Small intestine (tissue), 7 donors: ENCODE measurements at regions not wholly inside any gene's neighbourhood (a gene's known extent, or its start where the extent isn't known, plus 50 kb on each side); places are given as distances from the start of the nearest gene placed in this dataset.

ENCODE experiments used
- DNase-seq, 2 donors: peaks; one replicate each; pipeline versions ENCODE4 v3.0.0 to v3.0.0-alpha.2; 2013
- FAIRE-seq: peaks from 2 replicates; lab custom pipeline; 2012; peaks lifted over from hg19 to GRCh38; lab: Jason Lieb, UNC
- H3K27ac ChIP-seq, 3 donors: one replicate each; pipeline ENCODE4 v1.5.1; 2013; ENCODE audit warnings: low read length in 2 of 3, mild to moderate bottlenecking in 2 of 3, control low read depth in 1 of 3, inconsistent platforms in 1 of 3, low read depth in 1 of 3, moderate library complexity in 1 of 3
- H3K27me3 ChIP-seq, 3 donors: one replicate each; pipeline ENCODE4 v1.6.1; 2013; ENCODE audit warnings: low read length in 3 of 3, inconsistent platforms in 1 of 3; ENCODE audit not compliant: control insufficient read depth in 3 of 3, insufficient read depth in 3 of 3
- H3K36me3 ChIP-seq, 3 donors: one replicate each; pipeline ENCODE4 v1.6.1; 2013; ENCODE audit warnings: low read length in 3 of 3, inconsistent platforms in 1 of 3, low read depth in 1 of 3, mild to moderate bottlenecking in 1 of 3, moderate library complexity in 1 of 3; ENCODE audit not compliant: control insufficient read depth in 3 of 3, insufficient read depth in 2 of 3
- H3K4me1 ChIP-seq, 3 donors: one replicate each; pipeline ENCODE4 v1.6.1; 2013; ENCODE audit warnings: low read length in 2 of 3, inconsistent platforms in 1 of 3, low read depth in 1 of 3, mild to moderate bottlenecking in 1 of 3, moderate library complexity in 1 of 3; ENCODE audit not compliant: control insufficient read depth in 3 of 3, insufficient read depth in 2 of 3
- H3K4me3 ChIP-seq, 3 donors: one replicate each; pipeline ENCODE4 v1.5.1; 2013; ENCODE audit warnings: low read length in 3 of 3, control low read depth in 1 of 3, inconsistent platforms in 1 of 3, low read depth in 1 of 3, mild to moderate bottlenecking in 1 of 3, moderate library complexity in 1 of 3
- H3K9me3 ChIP-seq, 2 donors: one replicate each; pipeline ENCODE4 v1.6.1; 2013; ENCODE audit warnings: low read depth in 1 of 2, low read length in 1 of 2; ENCODE audit not compliant: control insufficient read depth in 2 of 2, insufficient read depth in 1 of 2
- WGBS, 3 donors: extraction: QIAGEN DNeasy Blood & Tissue Kit; methylation state at CpG; one replicate each; pipeline ENCODE4 v1.1.7; 2013; 5-methylcytosine and 5-hydroxymethylcytosine counted together
- donor health status: healthy with polysubstance abuse.
- donor health status: control.
- donor health status: control.
- donor health status: Bipolar disorder and iron deficiency.
- donor health status: healthy.

DNA sequence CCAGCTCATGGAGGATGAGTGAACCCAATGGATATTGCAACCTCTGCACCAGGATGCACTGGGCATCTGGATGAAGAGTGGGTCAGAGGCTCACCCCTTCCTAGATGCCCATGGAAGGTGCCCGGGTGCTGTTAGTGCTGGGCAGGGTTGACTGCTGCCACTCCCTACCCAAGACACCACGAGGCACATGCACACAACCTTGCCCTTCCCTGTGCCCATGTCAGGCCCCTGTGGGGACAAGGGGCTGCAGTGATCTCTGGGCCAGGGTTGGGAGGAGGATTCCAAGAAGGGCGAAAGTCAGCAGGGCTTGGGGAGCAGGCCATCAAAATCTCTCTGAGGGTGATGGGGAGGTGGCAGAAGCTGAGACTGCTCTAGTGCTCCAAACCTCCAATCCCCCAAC is 309.7 kb upstream of the ST6GAL2 start:
- H3K4me1 ChIP-seq, result no peaks in the 10 kb centered on the region
- no peaks in the 10 kb centered on the region for H3K36me3 ChIP-seq
- DNase-seq (no peak), FAIRE-seq (no peak)
- no peaks in the 10 kb centered on the region for H3K27me3 ChIP-seq
- 71 to 78% (median 74%) methylated on average over 3 of the region's 3 CpGs for WGBS, 3 donors
- H3K9me3 ChIP-seq, result no peaks in the 10 kb centered on the region
- H3K27ac ChIP-seq, result no peak overlapping the region
- H3K4me3 ChIP-seq, result no peak overlapping the region

DNA sequence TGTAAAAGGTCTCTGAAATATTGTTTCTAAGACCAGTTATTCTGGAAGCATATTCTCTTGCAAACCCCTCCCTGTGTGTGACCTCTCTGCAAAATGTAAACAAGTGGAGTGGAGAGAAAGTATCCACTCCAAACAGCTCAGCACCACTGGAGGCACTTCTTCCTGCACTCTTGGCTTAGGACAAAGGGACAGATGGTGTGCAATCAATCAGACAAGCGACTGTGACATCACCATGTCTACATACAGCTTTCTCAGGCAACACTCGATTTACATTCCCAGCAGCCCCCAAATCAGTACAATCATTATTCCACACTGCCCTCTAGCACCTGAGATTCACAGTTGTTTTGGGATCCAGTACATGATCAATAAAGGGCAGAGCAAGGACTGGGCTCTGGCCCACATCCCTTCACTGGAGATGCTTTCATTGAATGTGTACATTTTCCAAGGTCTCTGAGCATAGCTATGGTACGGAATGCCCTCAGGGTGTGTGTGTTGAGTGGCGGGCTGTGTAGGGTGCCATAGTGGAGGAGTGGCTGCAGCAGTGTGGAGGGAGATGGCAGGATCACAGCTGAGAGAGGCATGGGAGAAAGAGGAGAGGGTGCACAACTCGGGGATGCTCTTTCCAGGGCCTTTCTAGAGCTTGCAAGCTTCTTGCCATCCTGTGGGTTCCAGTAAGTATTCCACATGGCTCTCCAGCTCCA is 311.8 kb upstream of the ST6GAL2 start:
- WGBS, 3 donors, result 66 to 74% (median 67%) methylated on average over 5 of the region's 5 CpGs
- H3K9me3 ChIP-seq, result no peaks in the 10 kb centered on the region
- no peak overlapping the region for H3K27ac ChIP-seq
- no peak for DNase-seq
- no peaks in the 10 kb centered on the region for H3K4me1 ChIP-seq
- no peak overlapping the region for H3K4me3 ChIP-seq
- no peaks in the 10 kb centered on the region for H3K36me3 ChIP-seq
- no peaks in the 10 kb centered on the region for H3K27me3 ChIP-seq
- no peak for FAIRE-seq

GRCh38 chr2:107202962-107203591 is 317.1 kb upstream of the ST6GAL2 start:
- no peak for DNase-seq
- H3K4me3 ChIP-seq, result no peak overlapping the region
- H3K27me3 ChIP-seq, result no peaks in the 10 kb centered on the region
- WGBS, 3 donors, result 31 to 47% (median 43%) methylated on average over 2 of the region's 2 CpGs
- no peak for FAIRE-seq
- no peaks in the 10 kb centered on the region for H3K4me1 ChIP-seq
- no peak overlapping the region for H3K27ac ChIP-seq
- H3K36me3 ChIP-seq, result no peaks in the 10 kb centered on the region
- H3K9me3 ChIP-seq, result no peaks in the 10 kb centered on the region

- Histone ChIP-seq H3K4me3 (no peak overlapping the region), H3K9me3 (no peaks in the 10 kb centered on the region), H3K27me3 (no peaks in the 10 kb centered on the region), H3K36me3 (no peaks in the 10 kb centered on the region), H3K4me1 (no peaks in the 10 kb centered on the region), H3K27ac (no peak overlapping the region)
- 63 to 69% (median 66%) methylated on average over 9 of the region's 9 CpGs for WGBS, 3 donors
- FAIRE-seq (no peak), DNase-seq (no peak)
These were observed 329.7 kb upstream of the ST6GAL2 start for GRCh38 chr2:107215401-107216350.

- no peaks in the 10 kb centered on the region for H3K9me3 ChIP-seq
- H3K4me3 ChIP-seq, result no peak overlapping the region
- WGBS, 3 donors, result 88 to 95% (median 88%) methylated on average over 1 of the region's 1 CpG
- DNase-seq (no peak), FAIRE-seq (no peak)
- no peaks in the 10 kb centered on the region for H3K27me3 ChIP-seq
- no peak overlapping the region for H3K27ac ChIP-seq
- H3K4me1 ChIP-seq, result no peaks in the 10 kb centered on the region
- no peaks in the 10 kb centered on the region for H3K36me3 ChIP-seq
These were observed 332.2 kb upstream of the ST6GAL2 start for GRCh38 chr2:107218208-107218607.

GRCh38 chr2:107222466-107222865 is 336.5 kb upstream of the ST6GAL2 start:
- Histone ChIP-seq H3K4me3 (no peak overlapping the region), H3K4me1 (no peaks in the 10 kb centered on the region), H3K27me3 (no peaks in the 10 kb centered on the region), H3K36me3 (no peaks in the 10 kb centered on the region), H3K27ac (no peak overlapping the region), H3K9me3 (no peaks in the 10 kb centered on the region)
- FAIRE-seq (no peak), DNase-seq (no peak)

DNA sequence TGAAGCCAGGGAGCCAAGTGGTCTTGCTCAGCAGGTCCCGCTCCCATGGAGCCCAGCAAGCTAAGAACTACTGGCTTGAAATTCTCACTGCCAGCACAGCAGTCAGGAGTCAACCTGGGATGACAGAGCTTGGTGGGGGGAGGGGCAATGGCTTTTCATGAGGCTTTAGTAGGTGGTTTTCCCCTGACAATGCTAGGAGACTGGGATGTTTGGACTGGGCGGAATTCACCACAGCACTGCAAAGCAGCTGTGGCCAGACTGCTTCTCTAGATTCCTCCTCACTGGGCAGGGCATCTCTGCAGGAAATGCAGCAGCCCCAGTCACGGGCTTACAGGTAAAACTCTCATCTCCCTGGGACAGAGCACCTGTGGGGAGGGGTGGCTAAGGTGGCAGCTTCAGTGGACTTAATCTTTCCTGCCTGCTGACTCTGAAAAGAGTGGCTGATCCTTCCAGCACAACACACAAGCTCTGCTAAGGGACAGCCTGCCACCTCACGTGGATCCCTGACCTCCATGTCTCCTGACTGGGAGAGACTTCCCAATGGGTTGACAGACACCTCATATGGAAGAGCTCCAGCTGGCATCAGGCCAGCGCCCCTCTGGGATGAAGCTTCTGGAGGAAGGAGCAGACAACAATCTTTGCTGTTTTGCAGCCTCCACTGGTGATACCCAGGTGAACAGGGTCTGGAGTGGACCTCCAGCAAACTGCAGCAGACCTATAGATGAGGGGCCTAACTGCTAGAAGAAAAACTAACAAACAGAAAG is 349.7 kb upstream of the ST6GAL2 start:
- Histone ChIP-seq H3K4me3 (no peak overlapping the region), H3K4me1 (no peaks in the 10 kb centered on the region), H3K27me3 (no peaks in the 10 kb centered on the region), H3K27ac (no peak overlapping the region), H3K36me3 (no peaks in the 10 kb centered on the region), H3K9me3 (no peaks in the 10 kb centered on the region)
- FAIRE-seq, result no peak
- no peak for DNase-seq
- 58 to 77% (median 67%) methylated on average over 5 of the region's 5 CpGs for WGBS, 3 donors

- DNase-seq, result no peak
- H3K9me3 ChIP-seq, result no peaks in the 10 kb centered on the region
- no peak overlapping the region for H3K27ac ChIP-seq
- H3K4me1 ChIP-seq, result no peaks in the 10 kb centered on the region
- no peak overlapping the region for H3K4me3 ChIP-seq
- WGBS, 3 donors, result 33 to 46% (median 38%) methylated on average over 1 of the region's 1 CpG
- FAIRE-seq, result no peak
- H3K36me3 ChIP-seq, result no peaks in the 10 kb centered on the region
- no peaks in the 10 kb centered on the region for H3K27me3 ChIP-seq
These were observed 356.8 kb upstream of the ST6GAL2 start for GRCh38 chr2:107242811-107243210.
